Choroid plexus epithelial cell (primary cell): ENCODE measurements at regions not wholly inside any gene's neighbourhood (a gene's known extent, or its start where the extent isn't known, plus 50 kb on each side); places are given as distances from the start of the nearest gene placed in this dataset.

ENCODE experiments used
- DNase-seq: peaks from one replicate; pipeline ENCODE4 v3.0.0-alpha.2; 2010; ENCODE audit warnings: low read depth
- H3K4me3 ChIP-seq: 2 replicates; pipeline ENCODE4 v1.5.1; 2011; ENCODE audit warnings: low read depth, mild to moderate bottlenecking, control low read depth, low read length, moderate library complexity
- TF ChIP-seq, protein P1 (sequence below): conservative IDR thresholded peaks from 2 replicates; pipeline ENCODE4 v1.5.1; 2011; ENCODE audit warnings: low read depth, mild to moderate bottlenecking, control low read depth, inconsistent platforms, low read length, moderate library complexity

DNA sequence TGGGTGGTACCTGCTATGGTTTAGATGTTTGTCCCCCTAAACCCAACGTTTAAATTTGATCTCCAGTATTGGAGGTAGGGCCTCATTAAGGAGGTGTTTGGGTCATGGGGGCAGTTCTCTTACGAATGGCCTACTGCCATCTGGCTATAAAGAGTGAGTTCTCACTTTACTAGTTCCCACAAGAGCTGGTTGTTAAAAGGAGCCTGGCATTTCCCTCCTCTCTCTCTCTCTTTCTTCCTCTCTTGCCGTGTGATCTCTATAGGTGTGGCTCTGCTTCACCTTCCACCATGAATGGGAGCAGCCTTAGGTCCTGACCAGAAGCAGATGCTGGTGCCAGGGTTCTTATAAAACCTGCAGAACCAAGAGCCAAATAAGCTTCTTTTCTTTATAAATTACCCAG, 193.2 kb upstream of the CDH6 start:
- TF ChIP-seq, protein P1, sequence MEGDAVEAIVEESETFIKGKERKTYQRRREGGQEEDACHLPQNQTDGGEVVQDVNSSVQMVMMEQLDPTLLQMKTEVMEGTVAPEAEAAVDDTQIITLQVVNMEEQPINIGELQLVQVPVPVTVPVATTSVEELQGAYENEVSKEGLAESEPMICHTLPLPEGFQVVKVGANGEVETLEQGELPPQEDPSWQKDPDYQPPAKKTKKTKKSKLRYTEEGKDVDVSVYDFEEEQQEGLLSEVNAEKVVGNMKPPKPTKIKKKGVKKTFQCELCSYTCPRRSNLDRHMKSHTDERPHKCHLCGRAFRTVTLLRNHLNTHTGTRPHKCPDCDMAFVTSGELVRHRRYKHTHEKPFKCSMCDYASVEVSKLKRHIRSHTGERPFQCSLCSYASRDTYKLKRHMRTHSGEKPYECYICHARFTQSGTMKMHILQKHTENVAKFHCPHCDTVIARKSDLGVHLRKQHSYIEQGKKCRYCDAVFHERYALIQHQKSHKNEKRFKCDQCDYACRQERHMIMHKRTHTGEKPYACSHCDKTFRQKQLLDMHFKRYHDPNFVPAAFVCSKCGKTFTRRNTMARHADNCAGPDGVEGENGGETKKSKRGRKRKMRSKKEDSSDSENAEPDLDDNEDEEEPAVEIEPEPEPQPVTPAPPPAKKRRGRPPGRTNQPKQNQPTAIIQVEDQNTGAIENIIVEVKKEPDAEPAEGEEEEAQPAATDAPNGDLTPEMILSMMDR = no peak
- no peak for DNase-seq
- no peak overlapping the region for H3K4me3 ChIP-seq

GRCh38 chr5:30997681-30998080, 195.8 kb upstream of the CDH6 start:
- H3K4me3 ChIP-seq = no peak overlapping the region
- DNase-seq = no peak
- TF ChIP-seq, protein P1 = no peak

- H3K4me3 ChIP-seq = no peak overlapping the region
- TF ChIP-seq, protein P1 = no peak
- no peak for DNase-seq
Observed at GRCh38 chr5:30994902-30995301, 198.6 kb upstream of the CDH6 start.

- TF ChIP-seq, protein P1 = no peak
- H3K4me3 ChIP-seq = no peak overlapping the region
- DNase-seq = peak; percentile 22
Observed at GRCh38 chr5:30994176-30994575, 199.3 kb upstream of the CDH6 start.

DNA sequence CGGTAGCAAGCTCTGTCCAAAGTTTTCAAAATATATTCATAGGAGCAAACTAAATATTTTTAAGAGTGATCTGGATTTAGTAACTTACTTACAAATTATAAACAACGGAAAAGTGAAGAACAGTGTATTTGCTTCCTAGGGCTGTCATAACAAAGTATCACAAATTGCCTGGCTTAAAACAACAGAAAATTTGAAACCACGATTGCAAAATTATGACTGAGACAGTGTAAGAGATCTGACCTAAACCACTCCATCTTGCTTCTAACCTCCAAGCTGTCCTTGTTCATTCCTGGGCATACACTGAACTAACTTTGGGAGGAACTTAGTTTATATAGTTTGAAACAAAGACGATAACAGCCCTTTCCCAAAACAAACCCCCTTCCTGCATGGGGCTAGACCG, 202.0 kb upstream of the CDH6 start:
- H3K4me3 ChIP-seq = no peak overlapping the region
- TF ChIP-seq, protein P1 = no peak
- peak; percentile 60 for DNase-seq

DNA sequence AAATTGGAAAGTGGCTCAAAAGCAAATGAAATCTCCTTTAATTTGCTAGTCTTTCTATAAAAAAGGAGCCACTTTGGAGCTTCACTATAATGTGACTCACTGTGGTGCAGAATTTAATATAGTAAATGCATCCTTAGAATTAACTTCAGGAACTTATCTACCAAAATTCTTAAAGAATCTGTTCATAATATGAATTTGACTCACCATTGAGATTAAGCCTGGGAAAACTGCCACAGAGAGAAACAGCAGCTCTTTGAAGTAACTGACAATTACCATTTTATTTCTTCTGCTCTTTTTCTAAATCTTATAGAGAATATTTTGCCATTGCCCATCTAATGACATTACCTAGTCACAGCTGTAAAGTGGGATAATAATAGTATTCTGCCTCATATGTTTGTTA, 211.9 kb upstream of the CDH6 start:
- no peak overlapping the region for H3K4me3 ChIP-seq
- TF ChIP-seq, protein P1 = no peak
- DNase-seq = peak; percentile 46

- DNase-seq = peak; percentile 45
- TF ChIP-seq, protein P1 = no peak
- H3K4me3 ChIP-seq = no peak overlapping the region
Observed at GRCh38 chr5:30968971-30969370, 224.5 kb upstream of the CDH6 start.
